H1 (cell line): ENCODE measurements at regions not wholly inside any gene's neighbourhood (a gene's known extent, or its start where the extent isn't known, plus 50 kb on each side); places are given as distances from the start of the nearest gene placed in this dataset.

ENCODE experiments used
- CHD7 ChIP-seq: fragments of 300-600 bp; sonication (generic); IDR thresholded peaks from 2 replicates; pipeline ENCODE4 v1.7.1; 2012; ENCODE audit warnings: low read length, moderate library complexity, mild to moderate bottlenecking, inconsistent platforms; ENCODE audit not compliant: insufficient replicate concordance

GRCh38 chr11:131203040-131203439, 167.4 kb upstream of the NTM start (continued):
- no peak for TF ChIP-seq CHD7
- TF ChIP-seq, all 59 proteins: peak for 0
